ENCODE measurements at regions not wholly inside any gene's neighbourhood (a gene's known extent, or its start where the extent isn't known, plus 50 kb on each side); places are given as distances from the start of the nearest gene placed in this dataset.

DNA sequence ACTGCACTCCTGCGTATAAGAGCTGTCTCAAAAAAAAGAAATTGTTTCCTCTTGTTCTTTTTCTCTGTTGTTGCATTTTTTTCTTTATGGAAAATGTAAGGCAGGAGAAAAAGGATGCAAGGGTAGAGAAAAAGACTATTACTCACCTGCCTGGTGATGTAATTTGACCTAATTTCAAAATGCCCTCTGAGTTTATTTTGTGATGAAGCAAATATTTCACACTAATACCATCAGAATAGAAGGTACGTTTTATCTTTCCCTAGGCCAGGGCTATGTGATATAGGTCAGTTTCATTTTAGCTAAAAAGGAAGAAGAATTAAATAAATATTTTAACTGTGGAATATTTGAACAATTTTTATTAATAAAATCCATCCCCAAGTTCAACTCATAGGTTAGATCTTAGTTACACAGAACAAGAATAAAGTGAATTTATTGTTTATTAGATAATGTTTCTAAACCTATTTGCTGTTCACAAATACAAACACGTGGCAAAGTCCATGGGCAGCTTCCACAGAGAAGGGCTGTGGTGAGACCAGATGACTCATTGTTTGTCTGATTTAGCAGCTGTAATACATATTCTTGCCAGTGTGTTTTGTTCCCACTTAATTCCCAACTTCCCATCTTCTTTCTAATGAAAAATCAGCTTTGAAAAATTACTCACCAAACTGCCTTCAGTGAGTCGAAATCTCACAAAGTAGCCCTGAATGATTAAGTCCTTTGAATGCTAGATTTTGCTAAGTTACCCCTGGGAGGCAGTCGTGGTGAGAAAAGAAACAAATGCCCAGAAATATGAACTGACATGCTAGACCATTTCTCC, 52.8 kb upstream of the CCDC112 start:
- no peaks in the 10 kb centered on the region for H3K36me3 ChIP-seq (replicated peaks in 1 of 2; ENCODE audit: control insufficient read depth in 1 of 2, insufficient read depth in 2 of 2, low read length in 2 of 2)
- H3K4me1 ChIP-seq (ENCODE audit: insufficient read depth, low read length) = peaks cover 20% of the 10 kb centered on the region
- in situ Hi-C loops (cut with HindIII; ENCODE audit: extremely low pct_ligation_motif_present, low pct_unique_long_range_greater_than_20kb) (no loop called here), intact Hi-C loops (cut with micrococcal nuclease; ENCODE audit: unreplicated experiment) (no loop called here)
- no peak overlapping the region for H2AFZ ChIP-seq (ENCODE audit: low read length)
- no peaks in the 10 kb centered on the region for H3K79me2 ChIP-seq (ENCODE audit: insufficient read depth, low read length)
- no TSS peak for BruUV-seq (replicated peaks)
- H3K4me2 ChIP-seq (ENCODE audit: low read depth, low read length) = peak overlapping the region; percentile 35
- CTCF ChIA-PET (ENCODE audit: low intra/inter-chr PET ratio, low total read pairs) = no interaction called here
- H3K9ac ChIP-seq (ENCODE audit: insufficient read depth, low read depth, low read length) = no peak overlapping the region
- no peaks in the 10 kb centered on the region for H4K20me1 ChIP-seq (ENCODE audit: insufficient read depth, low read length)
- ATAC-seq (peak; percentile 98), FAIRE-seq (no peak), DNase-seq (ENCODE audit: low spot score) (peak; percentile 69)
- peak overlapping the region in 1 of 3 experiments; percentile 30; a peak in 1 of 6 replicates for H3K4me3 ChIP-seq (replicated peaks in 1 of 3; ENCODE audit: insufficient read depth in 1 of 3, low read depth in 2 of 3, low read length in 3 of 3)
- H3K27ac ChIP-seq (ENCODE audit: extremely low read length, insufficient read depth, low read length) = no peak overlapping the region
- H3K9me3 ChIP-seq (ENCODE audit: low read length) = no peaks in the 10 kb centered on the region
- no peaks in the 10 kb centered on the region for H3K27me3 ChIP-seq (ENCODE audit: control insufficient read depth in 1 of 2, insufficient read depth in 2 of 2, low read length in 2 of 2)
- WGBS (ENCODE audit: low lambda C conversion rate) = 20% methylated on average over 5 of the region's 5 CpGs
- POLR2A ChIA-PET = no interaction called here
- TF ChIP-seq TFAP4 (IDR thresholded peaks at IDR 0.05; ENCODE audit: borderline replicate concordance, low read depth) (peak; percentile 55; the same call in 1 of the 2 replicates), FOSL2 (CRISPR knock-in tag; IDR thresholded peaks at IDR 0.05) (peak; percentile 95), HNF1A (IDR thresholded peaks at IDR 0.05; ENCODE audit: low read depth) (no peak), HNF1A (CRISPR knock-in tag; IDR thresholded peaks at IDR 0.05; ENCODE audit: borderline replicate concordance) (no peak), RERE (CRISPR knock-in tag; IDR thresholded peaks at IDR 0.05; ENCODE audit: low read depth) (no peak), CREB1 (IDR thresholded peaks at IDR 0.05) (no peak), CREB1 (CRISPR knock-in tag; IDR thresholded peaks at IDR 0.05) (0 out of 2 replicates have a peak, but pooled peaks have one; percentile 5)
- TF ChIP-seq, protein P1, sequence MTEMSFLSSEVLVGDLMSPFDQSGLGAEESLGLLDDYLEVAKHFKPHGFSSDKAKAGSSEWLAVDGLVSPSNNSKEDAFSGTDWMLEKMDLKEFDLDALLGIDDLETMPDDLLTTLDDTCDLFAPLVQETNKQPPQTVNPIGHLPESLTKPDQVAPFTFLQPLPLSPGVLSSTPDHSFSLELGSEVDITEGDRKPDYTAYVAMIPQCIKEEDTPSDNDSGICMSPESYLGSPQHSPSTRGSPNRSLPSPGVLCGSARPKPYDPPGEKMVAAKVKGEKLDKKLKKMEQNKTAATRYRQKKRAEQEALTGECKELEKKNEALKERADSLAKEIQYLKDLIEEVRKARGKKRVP (CRISPR knock-in tag; IDR thresholded peaks at IDR 0.05) = peak in 1 of 2 experiments; percentile 20; a peak in 2 of 4 replicates
